Vagina (tissue), 2 donors: ENCODE measurements at regions not wholly inside any gene's neighbourhood (a gene's known extent, or its start where the extent isn't known, plus 50 kb on each side); places are given as distances from the start of the nearest gene placed in this dataset.

ENCODE experiments used
- POLR2A ChIP-seq, 2 donors: fragments of 450-650 bp; IDR thresholded peaks; one replicate each; pipeline ENCODE4 v1.6.1; 2017; ENCODE audit warnings: antibody characterized with exemption in 2 of 2, mild to moderate bottlenecking in 2 of 2, moderate library complexity in 2 of 2
- POLR2AphosphoS5 ChIP-seq, 2 donors: sonication (generic); formaldehyde crosslinking; IDR thresholded peaks; one replicate each; pipeline ENCODE4 v1.9.0; 2017; ENCODE audit warnings: antibody characterized with exemption in 2 of 2, mild to moderate bottlenecking in 2 of 2, low read depth in 1 of 2; ENCODE audit not compliant: insufficient read depth in 1 of 2
- TF ChIP-seq, protein P1 (sequence below), 3 experiments: fragments of 450-650 bp in 2 of 3; fragments of 200-600 bp in 1 of 3; sonication (generic) in 1 of 3; IDR thresholded peaks; one replicate each; pipeline ENCODE4 v1.5.1; 2017 to 2019; ENCODE audit warnings: antibody characterized with exemption in 3 of 3, mild to moderate bottlenecking in 2 of 3, moderate library complexity in 2 of 3

DNA sequence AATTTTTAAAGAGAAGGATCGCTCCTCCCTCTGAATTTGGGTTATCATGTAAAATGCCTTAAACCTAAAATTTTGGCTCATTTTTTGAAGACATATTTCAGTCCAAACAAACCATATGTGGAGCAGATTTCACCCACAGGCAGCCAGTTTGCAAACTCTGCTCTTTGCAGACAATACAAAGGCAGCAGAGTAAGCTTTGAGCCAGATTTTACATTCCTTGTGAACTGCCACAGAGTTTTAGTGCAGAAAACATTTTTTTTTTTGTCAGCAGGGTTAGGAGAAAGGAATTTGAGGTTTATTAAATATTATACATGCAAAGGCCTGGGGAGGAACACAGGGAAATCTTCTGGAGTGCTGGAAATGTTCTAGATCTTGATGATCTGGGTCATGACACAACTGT, 171.9 kb upstream of the FN1 start:
- TF ChIP-seq, protein P1, sequence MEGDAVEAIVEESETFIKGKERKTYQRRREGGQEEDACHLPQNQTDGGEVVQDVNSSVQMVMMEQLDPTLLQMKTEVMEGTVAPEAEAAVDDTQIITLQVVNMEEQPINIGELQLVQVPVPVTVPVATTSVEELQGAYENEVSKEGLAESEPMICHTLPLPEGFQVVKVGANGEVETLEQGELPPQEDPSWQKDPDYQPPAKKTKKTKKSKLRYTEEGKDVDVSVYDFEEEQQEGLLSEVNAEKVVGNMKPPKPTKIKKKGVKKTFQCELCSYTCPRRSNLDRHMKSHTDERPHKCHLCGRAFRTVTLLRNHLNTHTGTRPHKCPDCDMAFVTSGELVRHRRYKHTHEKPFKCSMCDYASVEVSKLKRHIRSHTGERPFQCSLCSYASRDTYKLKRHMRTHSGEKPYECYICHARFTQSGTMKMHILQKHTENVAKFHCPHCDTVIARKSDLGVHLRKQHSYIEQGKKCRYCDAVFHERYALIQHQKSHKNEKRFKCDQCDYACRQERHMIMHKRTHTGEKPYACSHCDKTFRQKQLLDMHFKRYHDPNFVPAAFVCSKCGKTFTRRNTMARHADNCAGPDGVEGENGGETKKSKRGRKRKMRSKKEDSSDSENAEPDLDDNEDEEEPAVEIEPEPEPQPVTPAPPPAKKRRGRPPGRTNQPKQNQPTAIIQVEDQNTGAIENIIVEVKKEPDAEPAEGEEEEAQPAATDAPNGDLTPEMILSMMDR (IDR thresholded peaks at IDR 0.05): no peak
- TF ChIP-seq POLR2A (IDR thresholded peaks at IDR 0.05): no peak
- no peak for TF ChIP-seq POLR2AphosphoS5 (IDR thresholded peaks at IDR 0.05; ENCODE audit: insufficient read depth in 1 of 2, low read depth in 1 of 2)
